H1 (cell line): ENCODE measurements at regions not wholly inside any gene's neighbourhood (a gene's known extent, or its start where the extent isn't known, plus 50 kb on each side); places are given as distances from the start of the nearest gene placed in this dataset.

Experiments
- POLR2A ChIP-seq, 2 experiments: IDR thresholded peaks; 1 replicate in 1 of 2; 2 replicates in 1 of 2; pipeline ENCODE4 v1.6.1; 2011; ENCODE audit warnings: low read depth in 2 of 2, low read length in 2 of 2, mild to moderate bottlenecking in 2 of 2; ENCODE audit errors: control extremely low read depth in 1 of 2
- TEAD4 ChIP-seq: IDR thresholded peaks from 2 replicates; pipeline ENCODE4 v1.6.1; 2012; ENCODE audit warnings: low read depth, low read length, inconsistent platforms, mixed read lengths
- TF ChIP-seq, protein P1 (sequence below), 3 experiments: IDR thresholded peaks; 1 replicate in 2 of 3; 2 replicates in 1 of 3; pipeline versions ENCODE4 v1.5.1 to v1.6.1; 2011; ENCODE audit warnings: low read length in 3 of 3, mild to moderate bottlenecking in 3 of 3, inconsistent platforms in 2 of 3, low read depth in 1 of 3, moderate library complexity in 1 of 3; ENCODE audit not compliant: insufficient read depth in 1 of 3; ENCODE audit errors: control extremely low read depth in 1 of 3

DNA sequence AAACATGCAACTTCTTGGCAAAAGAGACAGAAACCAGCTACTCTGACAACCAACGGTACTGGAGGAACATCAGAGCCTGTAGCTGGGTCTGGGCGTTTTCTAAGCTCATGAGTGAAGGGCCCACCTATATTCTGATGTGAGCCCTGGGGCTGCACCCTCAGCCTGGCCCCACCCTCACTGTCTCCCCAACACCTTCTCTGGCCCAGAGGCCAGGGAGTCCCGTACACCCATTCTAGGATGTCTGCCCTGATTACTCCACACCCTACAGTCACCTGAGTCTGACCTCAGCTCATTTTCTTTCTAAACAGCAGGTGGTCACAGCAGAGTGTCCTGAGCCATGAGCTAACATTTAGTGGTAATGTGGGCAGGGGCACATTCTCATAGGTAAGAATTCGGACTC, 439.2 kb downstream of the MATN1 start:
- no peak for TF ChIP-seq TEAD4
- no peak for TF ChIP-seq POLR2A (IDR thresholded peaks at IDR 0.05; ENCODE audit: control extremely low read depth in 1 of 2, low read depth in 2 of 2, low read length in 2 of 2)
- TF ChIP-seq, protein P1, sequence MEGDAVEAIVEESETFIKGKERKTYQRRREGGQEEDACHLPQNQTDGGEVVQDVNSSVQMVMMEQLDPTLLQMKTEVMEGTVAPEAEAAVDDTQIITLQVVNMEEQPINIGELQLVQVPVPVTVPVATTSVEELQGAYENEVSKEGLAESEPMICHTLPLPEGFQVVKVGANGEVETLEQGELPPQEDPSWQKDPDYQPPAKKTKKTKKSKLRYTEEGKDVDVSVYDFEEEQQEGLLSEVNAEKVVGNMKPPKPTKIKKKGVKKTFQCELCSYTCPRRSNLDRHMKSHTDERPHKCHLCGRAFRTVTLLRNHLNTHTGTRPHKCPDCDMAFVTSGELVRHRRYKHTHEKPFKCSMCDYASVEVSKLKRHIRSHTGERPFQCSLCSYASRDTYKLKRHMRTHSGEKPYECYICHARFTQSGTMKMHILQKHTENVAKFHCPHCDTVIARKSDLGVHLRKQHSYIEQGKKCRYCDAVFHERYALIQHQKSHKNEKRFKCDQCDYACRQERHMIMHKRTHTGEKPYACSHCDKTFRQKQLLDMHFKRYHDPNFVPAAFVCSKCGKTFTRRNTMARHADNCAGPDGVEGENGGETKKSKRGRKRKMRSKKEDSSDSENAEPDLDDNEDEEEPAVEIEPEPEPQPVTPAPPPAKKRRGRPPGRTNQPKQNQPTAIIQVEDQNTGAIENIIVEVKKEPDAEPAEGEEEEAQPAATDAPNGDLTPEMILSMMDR (IDR thresholded peaks at IDR 0.05; ENCODE audit: control extremely low read depth in 1 of 3, insufficient read depth in 1 of 3, low read depth in 1 of 3, low read length in 3 of 3), result no peak
